ENCODE measurements at regions not wholly inside any gene's neighbourhood (a gene's known extent, or its start where the extent isn't known, plus 50 kb on each side); places are given as distances from the start of the nearest gene placed in this dataset.

GRCh38 chr16:59328961-59329360 lies 594.8 kb upstream of the GOT2 start:
- WGBS, 2 donors = 58 to 66% methylated on average over 2 of the region's 2 CpGs
- no peak overlapping the region for H3K4me3 ChIP-seq (ENCODE audit: low read depth, poor library complexity, severe bottlenecking)
- TF ChIP-seq, protein P1, sequence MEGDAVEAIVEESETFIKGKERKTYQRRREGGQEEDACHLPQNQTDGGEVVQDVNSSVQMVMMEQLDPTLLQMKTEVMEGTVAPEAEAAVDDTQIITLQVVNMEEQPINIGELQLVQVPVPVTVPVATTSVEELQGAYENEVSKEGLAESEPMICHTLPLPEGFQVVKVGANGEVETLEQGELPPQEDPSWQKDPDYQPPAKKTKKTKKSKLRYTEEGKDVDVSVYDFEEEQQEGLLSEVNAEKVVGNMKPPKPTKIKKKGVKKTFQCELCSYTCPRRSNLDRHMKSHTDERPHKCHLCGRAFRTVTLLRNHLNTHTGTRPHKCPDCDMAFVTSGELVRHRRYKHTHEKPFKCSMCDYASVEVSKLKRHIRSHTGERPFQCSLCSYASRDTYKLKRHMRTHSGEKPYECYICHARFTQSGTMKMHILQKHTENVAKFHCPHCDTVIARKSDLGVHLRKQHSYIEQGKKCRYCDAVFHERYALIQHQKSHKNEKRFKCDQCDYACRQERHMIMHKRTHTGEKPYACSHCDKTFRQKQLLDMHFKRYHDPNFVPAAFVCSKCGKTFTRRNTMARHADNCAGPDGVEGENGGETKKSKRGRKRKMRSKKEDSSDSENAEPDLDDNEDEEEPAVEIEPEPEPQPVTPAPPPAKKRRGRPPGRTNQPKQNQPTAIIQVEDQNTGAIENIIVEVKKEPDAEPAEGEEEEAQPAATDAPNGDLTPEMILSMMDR (IDR thresholded peaks at IDR 0.05) = no peak
- no peak for TF ChIP-seq POLR2A (IDR thresholded peaks at IDR 0.05)
- no peak for DNase-seq (ENCODE audit: low spot score in 2 of 2)
- intact Hi-C loops (cut with DNase I; ENCODE audit: low total_unique reads) = loop anchor here (10.0 kb wide), 1 partner anchor 64 kb away; no protein-coding TSS in a partner anchor

GRCh38 chr16:59327894-59328293 lies 593.8 kb upstream of the GOT2 start:
- 91 to 98% methylated on average over 3 of the region's 3 CpGs for WGBS, 2 donors
- no peak for DNase-seq (ENCODE audit: low spot score in 2 of 2)
- TF ChIP-seq, protein P1 (IDR thresholded peaks at IDR 0.05) = no peak
- no peak for TF ChIP-seq POLR2A (IDR thresholded peaks at IDR 0.05)
- intact Hi-C loops (cut with DNase I; ENCODE audit: low total_unique reads) = loop anchor here (10.0 kb wide), 1 partner anchor 63 kb away; no protein-coding TSS in a partner anchor
- no peak overlapping the region for H3K4me3 ChIP-seq (ENCODE audit: low read depth, poor library complexity, severe bottlenecking)

DNA sequence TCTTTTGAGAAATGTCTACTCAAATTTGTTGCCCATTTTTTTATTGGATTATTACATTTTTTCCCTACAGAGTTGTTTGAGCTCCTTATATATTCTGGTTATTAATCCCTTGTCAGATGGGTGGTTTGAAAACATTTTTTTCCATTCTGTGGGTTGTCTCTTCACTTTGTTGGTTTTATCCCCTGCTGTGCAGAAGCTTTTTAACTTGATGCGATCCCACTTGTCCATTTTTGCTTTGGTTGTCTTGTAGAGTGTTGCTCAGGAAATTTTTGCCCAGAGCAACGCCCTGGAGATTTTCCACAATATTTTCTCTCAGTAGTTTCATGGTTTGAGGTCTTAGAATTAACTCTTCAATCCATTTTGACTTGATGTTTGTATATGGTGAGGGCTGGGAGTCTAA lies 592.8 kb upstream of the GOT2 start:
- TF ChIP-seq, protein P1 (IDR thresholded peaks at IDR 0.05) = no peak
- no peak for TF ChIP-seq POLR2A (IDR thresholded peaks at IDR 0.05)
- no peak for DNase-seq (ENCODE audit: low spot score in 2 of 2)
- intact Hi-C loops (cut with DNase I; ENCODE audit: low total_unique reads) = loop anchor here (10.0 kb wide), 1 partner anchor 62 kb away; no protein-coding TSS in a partner anchor
- no peak overlapping the region for H3K4me3 ChIP-seq (ENCODE audit: low read depth, poor library complexity, severe bottlenecking)
- WGBS, 2 donors = 64 to 92% methylated on average over 2 of the region's 2 CpGs

DNA sequence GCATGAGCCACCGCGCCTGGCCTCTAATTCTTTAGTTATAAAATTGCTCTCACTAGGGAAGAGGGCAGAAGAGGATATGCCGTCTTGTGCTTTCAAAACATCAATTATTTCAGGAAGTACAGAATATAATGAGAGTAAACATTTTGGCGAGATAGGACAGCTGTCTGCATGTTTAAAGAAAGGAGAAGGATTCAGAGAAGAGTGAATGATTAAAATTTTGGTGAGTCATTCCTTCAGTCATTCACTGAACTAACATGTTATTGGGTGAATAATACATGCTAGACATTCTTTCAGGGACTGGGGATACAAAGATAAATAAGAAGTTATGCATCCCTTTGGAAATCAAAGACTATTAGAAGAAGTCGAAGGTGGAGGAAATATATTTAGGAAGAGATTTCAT lies 590.3 kb upstream of the GOT2 start:
- intact Hi-C loops (cut with DNase I; ENCODE audit: low total_unique reads) = loop anchor here (10.0 kb wide), 1 partner anchor 60 kb away; no protein-coding TSS in a partner anchor
- DNase-seq (ENCODE audit: low spot score in 2 of 2) = no peak
- WGBS, 2 donors = 67 to 77% methylated on average over 5 of the region's 5 CpGs
- H3K4me3 ChIP-seq (ENCODE audit: low read depth, poor library complexity, severe bottlenecking) = no peak overlapping the region
- no peak for TF ChIP-seq POLR2A (IDR thresholded peaks at IDR 0.05)
- TF ChIP-seq, protein P1 (IDR thresholded peaks at IDR 0.05) = no peak

DNA sequence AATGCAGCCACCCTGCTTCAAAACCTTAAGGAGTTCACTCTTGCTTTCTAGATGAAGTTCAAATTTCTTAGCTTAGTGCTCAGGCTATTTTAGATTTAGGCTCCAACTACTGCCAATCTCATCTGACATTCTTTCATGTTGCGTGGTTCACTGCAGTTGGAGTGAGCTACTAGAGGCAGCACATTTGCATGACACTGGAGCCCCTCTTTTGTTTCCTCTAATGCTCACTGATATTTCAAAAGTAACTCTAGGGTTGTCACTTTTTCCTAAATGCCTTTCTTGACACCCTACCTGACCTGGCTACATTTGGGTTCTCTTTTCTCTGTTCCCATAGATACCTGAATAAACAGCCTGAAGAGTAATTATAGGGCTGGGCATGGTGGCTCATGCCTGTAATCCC lies 586.5 kb upstream of the GOT2 start:
- H3K4me3 ChIP-seq (ENCODE audit: low read depth, poor library complexity, severe bottlenecking) = no peak overlapping the region
- DNase-seq (ENCODE audit: low spot score in 2 of 2) = no peak
- TF ChIP-seq POLR2A (IDR thresholded peaks at IDR 0.05) = no peak
- TF ChIP-seq, protein P1 (IDR thresholded peaks at IDR 0.05) = no peak
- WGBS, 2 donors = 71 to 89% methylated on average over 1 of the region's 1 CpG
- intact Hi-C loops (cut with DNase I; ENCODE audit: low total_unique reads) = loop anchor here (10.0 kb wide), 1 partner anchor 56 kb away; no protein-coding TSS in a partner anchor

GRCh38 chr16:59319871-59320270 lies 585.8 kb upstream of the GOT2 start:
- no peak overlapping the region for H3K4me3 ChIP-seq (ENCODE audit: low read depth, poor library complexity, severe bottlenecking)
- no peak for TF ChIP-seq POLR2A (IDR thresholded peaks at IDR 0.05)
- TF ChIP-seq, protein P1 (IDR thresholded peaks at IDR 0.05) = no peak
- DNase-seq (ENCODE audit: low spot score in 2 of 2) = no peak
- 73 to 80% methylated on average over 3 of the region's 3 CpGs for WGBS, 2 donors
- intact Hi-C loops (cut with DNase I; ENCODE audit: low total_unique reads) = loop anchor here (10.0 kb wide), 1 partner anchor 55 kb away; no protein-coding TSS in a partner anchor

Data from lower leg skin (tissue), 4 donors.